HCT116 (cell line): ENCODE measurements at regions not wholly inside any gene's neighbourhood (a gene's known extent, or its start where the extent isn't known, plus 50 kb on each side); places are given as distances from the start of the nearest gene placed in this dataset.

Experiments used
- CEBPB ChIP-seq: IDR thresholded peaks from 2 replicates; pipeline ENCODE4 v1.6.1; 2012; ENCODE audit warnings: low read depth
- CTCF ChIP-seq, 3 experiments: fragments of 200-600 bp in 1 of 3; sonication (generic) in 1 of 3; IDR thresholded peaks in 2 of 3; conservative IDR thresholded peaks in 1 of 3; 2 replicates each; pipeline ENCODE4 v1.5.1; 2012 to 2017; ENCODE audit warnings: low read depth in 2 of 3, low read length in 2 of 3, antibody characterized with exemption in 1 of 3, borderline replicate concordance in 1 of 3, control low read depth in 1 of 3, mild to moderate bottlenecking in 1 of 3, mixed read lengths in 1 of 3, mixed run types in 1 of 3, moderate library complexity in 1 of 3; ENCODE audit not compliant: insufficient read depth in 1 of 3
- ELF1 ChIP-seq: IDR thresholded peaks from 2 replicates; pipeline ENCODE4 v1.6.1; 2012; ENCODE audit warnings: low read depth, borderline replicate concordance
- JUND ChIP-seq: IDR thresholded peaks from 2 replicates; pipeline ENCODE4 v1.6.1; 2012
- POLR2A ChIP-seq: IDR thresholded peaks from 2 replicates; pipeline ENCODE4 v1.7.0; 2011; ENCODE audit warnings: borderline replicate concordance; ENCODE audit not compliant: insufficient read depth, insufficient read length; ENCODE audit errors: extremely low read depth
- POLR2AphosphoS5 ChIP-seq: IDR thresholded peaks from 2 replicates; pipeline ENCODE4 v1.6.1; 2011; ENCODE audit warnings: mild to moderate bottlenecking, low read depth, low read length, moderate library complexity
- TCF7L2 ChIP-seq: IDR thresholded peaks from 2 replicates; pipeline ENCODE4 v1.7.0; 2011; ENCODE audit warnings: borderline replicate concordance, inconsistent platforms; ENCODE audit not compliant: insufficient read depth, insufficient read length; ENCODE audit errors: extremely low read depth
- YY1 ChIP-seq: IDR thresholded peaks from 2 replicates; pipeline ENCODE4 v1.6.1; 2011; ENCODE audit warnings: low read length, low read depth, moderate library complexity, mild to moderate bottlenecking; ENCODE audit not compliant: insufficient replicate concordance; ENCODE audit errors: extremely low read depth
- ZFX ChIP-seq: fragments of 450-650 bp; IDR thresholded peaks from 2 replicates; pipeline ENCODE4 v1.6.1; 2017

- TF ChIP-seq POLR2AphosphoS5, result no peak
- no peak for TF ChIP-seq CTCF (IDR thresholded peaks at IDR 0.05 in 2 of 3, conservative IDR thresholded peaks at IDR 0.05 in 1 of 3; ENCODE audit: borderline replicate concordance in 1 of 3, insufficient read depth in 1 of 3, low read depth in 2 of 3, low read length in 2 of 3)
- no peak for TF ChIP-seq ELF1
- TF ChIP-seq TCF7L2, result no peak
- no peak for TF ChIP-seq ZFX
- TF ChIP-seq JUND, result no peak
- no peak for TF ChIP-seq YY1
- no peak for TF ChIP-seq POLR2A
- TF ChIP-seq CEBPB, result no peak
Measured at GRCh38 chr9:6073731-6074130, 58.3 kb upstream of the RANBP6 start.
